CD14-positive monocyte (primary cell): ENCODE measurements at regions not wholly inside any gene's neighbourhood (a gene's known extent, or its start where the extent isn't known, plus 50 kb on each side); places are given as distances from the start of the nearest gene placed in this dataset.

ENCODE experiments used
- DNase-seq, 3 donors: peaks; one replicate each; pipeline ENCODE4 v3.0.0-alpha.2; 2011 to 2022
- H2AFZ ChIP-seq: 2 replicates; pipeline ENCODE4 v1.6.0; 2012; ENCODE audit warnings: mild to moderate bottlenecking, low read depth, low read length, inconsistent platforms; ENCODE audit not compliant: insufficient read depth, poor library complexity, severe bottlenecking
- H3K27ac ChIP-seq, 2 donors: 1 replicate in 1 of 2; 2 replicates in 1 of 2; pipeline ENCODE4 v1.5.1; 2012 to 2013; ENCODE audit warnings: low read length in 2 of 2, control low read depth in 1 of 2, inconsistent platforms in 1 of 2, low read depth in 1 of 2, mild to moderate bottlenecking in 1 of 2
- H3K27me3 ChIP-seq, 2 donors: one replicate each; pipeline versions ENCODE4 v1.6.0 to v1.6.1; 2011 to 2013; ENCODE audit warnings: low read length in 2 of 2; ENCODE audit not compliant: control insufficient read depth in 2 of 2, insufficient read depth in 2 of 2
- H3K36me3 ChIP-seq, 2 donors: replicated peaks in 1 of 2; 1 replicate in 1 of 2; 2 replicates in 1 of 2; pipeline versions ENCODE4 v1.5.1 to v1.6.1; 2012 to 2013; ENCODE audit warnings: low read length in 2 of 2, control low read depth in 1 of 2, inconsistent platforms in 1 of 2, mild to moderate bottlenecking in 1 of 2; ENCODE audit not compliant: insufficient read depth in 2 of 2, control insufficient read depth in 1 of 2
- H3K4me1 ChIP-seq, 2 donors: 1 replicate in 1 of 2; 2 replicates in 1 of 2; pipeline versions ENCODE4 v1.5.1 to v1.6.1; 2012 to 2013; ENCODE audit warnings: low read length in 2 of 2, control low read depth in 1 of 2, inconsistent platforms in 1 of 2, mild to moderate bottlenecking in 1 of 2, moderate library complexity in 1 of 2; ENCODE audit not compliant: insufficient read depth in 2 of 2, control insufficient read depth in 1 of 2
- H3K4me2 ChIP-seq: replicated peaks from 2 replicates; pipeline ENCODE3; 2012; ENCODE audit warnings: low read length, moderate library complexity, mild to moderate bottlenecking; ENCODE audit not compliant: poor library complexity, severe bottlenecking; ENCODE audit errors: extremely low read depth
- H3K4me3 ChIP-seq, 3 experiments: fragments of 200-600 bp in 1 of 3; sonication (generic) in 1 of 3; replicated peaks in 1 of 3; 1 replicate in 2 of 3; 2 replicates in 1 of 3; pipeline ENCODE4 v1.5.1; 2011 to 2013; ENCODE audit warnings: low read length in 3 of 3, mild to moderate bottlenecking in 3 of 3, control low read depth in 2 of 3, low read depth in 2 of 3, inconsistent platforms in 1 of 3, moderate library complexity in 1 of 3
- H3K79me2 ChIP-seq: 2 replicates; pipeline ENCODE4 v1.6.0; 2012; ENCODE audit warnings: mild to moderate bottlenecking, control low read depth, inconsistent platforms, low read length, moderate library complexity; ENCODE audit not compliant: insufficient read depth
- H3K9ac ChIP-seq: 2 replicates; pipeline ENCODE4 v1.6.0; 2017; ENCODE audit warnings: low read length, mild to moderate bottlenecking; ENCODE audit not compliant: insufficient read depth, poor library complexity, severe bottlenecking
- H3K9me3 ChIP-seq, 2 donors: replicated peaks in 1 of 2; 1 replicate in 1 of 2; 2 replicates in 1 of 2; pipeline versions ENCODE4 v1.5.1 to v1.6.1; 2012 to 2013; ENCODE audit warnings: low read length in 2 of 2, control low read depth in 1 of 2; ENCODE audit not compliant: control insufficient read depth in 1 of 2, insufficient read depth in 1 of 2
- H4K20me1 ChIP-seq: 2 replicates; pipeline ENCODE4 v1.6.0; 2012; ENCODE audit warnings: mild to moderate bottlenecking, low read length, control low read depth, moderate library complexity; ENCODE audit not compliant: insufficient read depth
- H3K27ac Mint-ChIP-seq, 7 donors: one replicate each; pipeline ENCODE4 v1.8.0; 2020; ENCODE audit warnings: mild to moderate bottlenecking in 7 of 7, mixed read lengths in 7 of 7, moderate library complexity in 6 of 7, inconsistent platforms in 2 of 7
- H3K27me3 Mint-ChIP-seq, 3 donors: one replicate each; pipeline ENCODE4 v1.8.0; 2021 to 2022; ENCODE audit warnings: low read depth in 3 of 3, mild to moderate bottlenecking in 3 of 3, mixed read lengths in 3 of 3, moderate library complexity in 3 of 3, inconsistent platforms in 1 of 3
- H3K36me3 Mint-ChIP-seq, 2 donors: one replicate each; pipeline ENCODE4 v1.8.0; 2020; ENCODE audit warnings: mixed read lengths in 2 of 2, inconsistent platforms in 1 of 2, mild to moderate bottlenecking in 1 of 2
- H3K4me1 Mint-ChIP-seq: one replicate; pipeline ENCODE4 v1.8.0; 2020; ENCODE audit warnings: mild to moderate bottlenecking, mixed read lengths
- H3K4me3 Mint-ChIP-seq, 2 donors: one replicate each; pipeline ENCODE4 v1.8.0; 2020; ENCODE audit warnings: mild to moderate bottlenecking in 2 of 2, mixed read lengths in 2 of 2, moderate library complexity in 1 of 2
- H3K9me3 Mint-ChIP-seq, 7 donors: one replicate each; pipeline ENCODE4 v1.8.0; 2020 to 2022; ENCODE audit warnings: mixed read lengths in 7 of 7, mild to moderate bottlenecking in 6 of 7, moderate library complexity in 6 of 7, inconsistent platforms in 2 of 7
- CTCF ChIP-seq: fragments of 200-600 bp; IDR thresholded peaks from one replicate; pipeline ENCODE4 v1.8.0; 2022; ENCODE audit warnings: antibody characterized with exemption, mild to moderate bottlenecking
- WGBS: methylation state at CpG from one replicate; pipeline ENCODE4 v1.1.5; 2013; ENCODE audit warnings: missing lambda C conversion rate; ENCODE audit not compliant: insufficient coverage; 5-methylcytosine and 5-hydroxymethylcytosine counted together
- intact Hi-C, 2 donors: fragments of 100-400 bp; cut with micrococcal nuclease; formaldehyde crosslinking; loops; one replicate each; pipeline versions ENCODE4 v1.15.0 to v1.15.1; 2023

GRCh38 chr10:125593644-125594043 lies 89.3 kb downstream of the TEX36 start:
- H3K4me1 ChIP-seq, result no peaks in the 10 kb centered on the region
- H3K9me3 ChIP-seq, result peaks cover 9% of the 10 kb centered on the region in 2 donors
- Mint-ChIP-seq H3K9me3 (peaks cover 9 to 20% (median 14%) of the 10 kb centered on the region in 7 donors), H3K4me3 (no peak overlapping the region), H3K27ac (no peak overlapping the region), H3K27me3 (peaks cover 0 to 2% (median 1%) of the 10 kb centered on the region in 3 donors), H3K4me1 (no peaks in the 10 kb centered on the region), H3K36me3 (no peaks in the 10 kb centered on the region)
- no peaks in the 10 kb centered on the region for H3K27me3 ChIP-seq
- H3K9ac ChIP-seq, result no peak overlapping the region
- no peak overlapping the region for H3K27ac ChIP-seq
- no peaks in the 10 kb centered on the region for H4K20me1 ChIP-seq
- H3K79me2 ChIP-seq, result no peaks in the 10 kb centered on the region
- H3K36me3 ChIP-seq, result no peaks in the 10 kb centered on the region
- WGBS, result 93% methylated on average over 5 of the region's 5 CpGs
- H3K4me3 ChIP-seq, result no peak overlapping the region
- no peak overlapping the region for H3K4me2 ChIP-seq
- DNase-seq, result no peak
- intact Hi-C loops, result no loop called here
- TF ChIP-seq CTCF, result no peak
- H2AFZ ChIP-seq, result no peak overlapping the region

DNA sequence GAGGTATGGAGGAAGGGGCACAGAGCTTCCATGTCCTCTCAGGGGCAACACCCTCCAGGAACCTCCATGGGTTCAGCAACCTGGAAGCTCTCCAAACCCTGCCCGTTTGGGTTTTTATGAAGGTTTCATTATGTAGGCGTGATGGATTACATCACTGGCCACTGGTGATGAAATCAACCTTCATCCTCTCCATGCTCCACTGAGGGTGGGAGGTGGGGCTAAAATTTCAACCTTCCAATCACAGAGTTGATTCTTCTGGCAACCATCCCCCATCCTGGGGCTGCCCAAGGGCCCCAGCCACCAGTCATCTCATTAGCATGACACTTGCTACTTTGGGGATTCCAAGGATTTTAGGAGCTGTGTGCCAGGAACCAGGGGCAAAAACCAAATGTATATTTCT lies 90.1 kb downstream of the TEX36 start:
- no peak for TF ChIP-seq CTCF
- Histone ChIP-seq H3K27ac (no peak overlapping the region), H3K27me3 (no peaks in the 10 kb centered on the region), H2AFZ (no peak overlapping the region), H3K4me1 (no peaks in the 10 kb centered on the region), H3K79me2 (no peaks in the 10 kb centered on the region), H3K9me3 (peaks cover 9% of the 10 kb centered on the region in 2 donors), H3K4me3 (no peak overlapping the region), H4K20me1 (no peaks in the 10 kb centered on the region), H3K36me3 (no peaks in the 10 kb centered on the region), H3K4me2 (no peak overlapping the region), H3K9ac (no peak overlapping the region)
- no peak for DNase-seq
- Mint-ChIP-seq H3K9me3 (peaks cover 14 to 25% (median 16%) of the 10 kb centered on the region in 7 donors), H3K27me3 (peaks cover 0 to 2% (median 1%) of the 10 kb centered on the region in 3 donors), H3K36me3 (no peaks in the 10 kb centered on the region), H3K4me1 (no peaks in the 10 kb centered on the region), H3K27ac (no peak overlapping the region), H3K4me3 (no peak overlapping the region)
- intact Hi-C loops, result no loop called here
- WGBS, result no CpG with 5 or more reads among the region's 2 CpGs
